ENCODE measurements at regions not wholly inside any gene's neighbourhood (a gene's known extent, or its start where the extent isn't known, plus 50 kb on each side); places are given as distances from the start of the nearest gene placed in this dataset.

GRCh38 chr3:89606151-89606550 is 498.7 kb downstream of the EPHA3 start:
- TF ChIP-seq YBX1 (IDR thresholded peaks at IDR 0.05), result no peak
- no peak for TF ChIP-seq THRB (CRISPR knock-in tag; conservative IDR thresholded peaks at IDR 0.05)
- TF ChIP-seq ELF4 (CRISPR knock-in tag; IDR thresholded peaks at IDR 0.05), result no peak
- no peak for TF ChIP-seq SMARCC2 (IDR thresholded peaks at IDR 0.05; ENCODE audit: low read depth)
- no peak for TF ChIP-seq ZNF23 (CRISPR knock-in tag; IDR thresholded peaks at IDR 0.05)
- TF ChIP-seq RBM22 (IDR thresholded peaks at IDR 0.05; ENCODE audit: low read depth, low read length, poor library complexity, severe bottlenecking), result no peak
- TF ChIP-seq CHD7 (IDR thresholded peaks at IDR 0.05; ENCODE audit: low read depth, low read length), result no peak
- TF ChIP-seq ZBTB8A (IDR thresholded peaks at IDR 0.05; ENCODE audit: partially characterized antibody), result no peak
- TF ChIP-seq ZNF780A (CRISPR knock-in tag; IDR thresholded peaks at IDR 0.05), result no peak
- TF ChIP-seq SAFB2 (IDR thresholded peaks at IDR 0.05; ENCODE audit: borderline replicate concordance, low read depth, low read length, severe bottlenecking), result no peak
- no peak for TF ChIP-seq FOXK2 (conservative IDR thresholded peaks at IDR 0.05 in 1 of 2, IDR thresholded peaks at IDR 0.05 in 1 of 2; ENCODE audit: low read depth in 2 of 2)
- no peak for TF ChIP-seq ZNF785 (CRISPR knock-in tag; IDR thresholded peaks at IDR 0.05)
- no peak for TF ChIP-seq CTCF (IDR thresholded peaks at IDR 0.05 in 2 of 3, conservative IDR thresholded peaks at IDR 0.05 in 1 of 3; ENCODE audit: insufficient read depth in 2 of 3, low read depth in 1 of 3, low read length in 3 of 3)
